ENCODE measurements at regions not wholly inside any gene's neighbourhood (a gene's known extent, or its start where the extent isn't known, plus 50 kb on each side); places are given as distances from the start of the nearest gene placed in this dataset. TPM values are rescaled to one million over a fixed set of nuclear protein-coding genes. Genes with fewer than 3 reads are reported as not detected.
A peak's percentile ranks its signal among the peaks of the same experiment; 100 is the strongest.

MicroRNAs encoded in the stretch of these regions (microRNA counts, 767-probe panel; counts per million panel counts)
- microRNA hsa-miR-221-3p (21,451 counts per million, percentile 99 among the panel's probes with 10 or more counts), microRNA hsa-miR-222-3p (15,225 counts per million, percentile 98 among the panel's probes with 10 or more counts)

Small RNA genes lying in the stretch of these regions (microRNA-seq; reads per million reads assigned to microRNA genes)
- gene MIR221 (ENCODE audit: borderline number of aligned reads, borderline replicate concordance) (11,366 reads per million, percentile 98 among the genes with 10 or more reads in this experiment), gene MIR222 (ENCODE audit: borderline number of aligned reads, borderline replicate concordance) (1,501 reads per million, percentile 86 among the genes with 10 or more reads in this experiment)

Small RNA genes lying in the stretch of these regions (small RNA-seq; reads per million reads assigned to genes)
- gene MIR221 (ENCODE audit: insufficient read depth, insufficient read length, low read depth, low replicate concordance) (51.9 reads per million, percentile 93 among the genes with 10 or more reads in this experiment), gene MIR222 (ENCODE audit: insufficient read depth, insufficient read length, low read depth, low replicate concordance) (12.7 reads per million, percentile 68 among the genes with 10 or more reads in this experiment), gene RF00017 (ENCODE audit: insufficient read depth, insufficient read length, low read depth, low replicate concordance) (not detected), gene RF00591 (ENCODE audit: insufficient read depth, insufficient read length, low read depth, low replicate concordance) (not detected)
